Fibroblast of villous mesenchyme (primary cell): ENCODE measurements at regions not wholly inside any gene's neighbourhood (a gene's known extent, or its start where the extent isn't known, plus 50 kb on each side); places are given as distances from the start of the nearest gene placed in this dataset.

Source experiments
- DNase-seq: peaks from one replicate; pipeline ENCODE4 v3.0.0-alpha.2; 2010; ENCODE audit warnings: low read depth
- H3K4me3 ChIP-seq: 2 replicates; pipeline ENCODE4 v1.5.1; 2011; ENCODE audit warnings: low read depth, mild to moderate bottlenecking, low read length
- CTCF ChIP-seq: IDR thresholded peaks from 2 replicates; pipeline ENCODE4 v1.5.1; 2012; ENCODE audit warnings: low read depth, mild to moderate bottlenecking, low read length; ENCODE audit not compliant: insufficient read depth

- no peak overlapping the region for H3K4me3 ChIP-seq
- TF ChIP-seq CTCF = no peak
Observed at GRCh38 chr4:58809366-58809765, 1699.2 kb upstream of the IGFBP7 start.

DNA sequence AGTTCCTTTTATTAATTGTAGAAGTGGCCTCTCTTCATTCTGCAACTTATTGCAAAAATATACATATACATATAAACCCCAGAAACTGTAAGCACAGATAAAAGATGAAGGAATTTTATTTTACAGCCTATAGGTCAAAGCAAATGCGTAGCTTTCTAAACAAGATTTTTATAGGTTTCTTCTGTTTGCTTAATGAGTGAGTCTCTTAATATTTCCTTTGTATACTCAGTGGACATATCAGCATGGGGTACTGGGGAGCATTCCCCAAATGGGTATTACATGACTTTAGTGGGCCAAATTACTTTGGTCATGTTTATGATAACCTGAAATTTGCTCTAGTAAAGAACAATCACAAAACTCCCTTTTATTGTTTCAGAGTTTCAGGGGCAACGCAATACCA lies 1698.6 kb upstream of the IGFBP7 start:
- TF ChIP-seq CTCF = no peak
- no peak overlapping the region for H3K4me3 ChIP-seq
- no peak for DNase-seq

More at GRCh38 chr4:58809366-58809765, 1699.2 kb upstream of the IGFBP7 start:
- DNase-seq = peak; percentile 1

GRCh38 chr4:58807843-58808615 lies 1697.8 kb upstream of the IGFBP7 start:
- no peak for DNase-seq
- TF ChIP-seq CTCF = no peak
- H3K4me3 ChIP-seq = no peak overlapping the region

GRCh38 chr4:58776627-58777026 lies 1666.4 kb upstream of the IGFBP7 start:
- H3K4me3 ChIP-seq = no peak overlapping the region
- peak; percentile 43 for DNase-seq
- TF ChIP-seq CTCF = no peak

DNA sequence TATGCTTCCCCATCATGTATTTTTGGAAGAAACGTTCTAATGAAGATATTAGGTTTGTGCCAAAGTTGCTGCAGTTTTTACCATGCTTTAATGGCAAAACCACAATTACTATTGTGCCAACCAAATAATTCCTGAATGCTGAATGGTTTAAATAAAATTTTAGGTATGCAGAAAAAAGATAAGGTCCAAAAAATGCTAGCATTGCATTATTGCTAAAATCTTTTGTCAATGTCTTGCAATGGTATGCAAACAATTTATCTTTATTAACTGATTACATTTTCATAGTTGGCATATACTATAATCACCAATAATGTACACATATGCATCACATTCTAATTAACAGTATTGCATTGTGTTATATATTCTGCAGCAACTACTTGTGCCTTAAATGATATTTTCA lies 1657.4 kb upstream of the IGFBP7 start:
- no peak for DNase-seq
- no peak overlapping the region for H3K4me3 ChIP-seq
- TF ChIP-seq CTCF = no peak

GRCh38 chr4:58766763-58767162 lies 1656.6 kb upstream of the IGFBP7 start:
- DNase-seq = no peak
- TF ChIP-seq CTCF = no peak
- H3K4me3 ChIP-seq = no peak overlapping the region

GRCh38 chr4:58761563-58761962 lies 1651.4 kb upstream of the IGFBP7 start:
- H3K4me3 ChIP-seq = no peak overlapping the region
- DNase-seq = no peak
- TF ChIP-seq CTCF = no peak
